HG02973 (cell line): ENCODE measurements at regions not wholly inside any gene's neighbourhood (a gene's known extent, or its start where the extent isn't known, plus 50 kb on each side); places are given as distances from the start of the nearest gene placed in this dataset.

Experiments used
- ATAC-seq: cut with Tn5 transposase; IDR thresholded peaks from one replicate; pipeline ENCODE4 v1.9.1; 2021; ENCODE audit warnings: moderate library complexity; ENCODE audit not compliant: unreplicated experiment

GRCh38 chr9:109830545-109830944, 50.5 kb downstream of the PALM2AKAP2 start:
- ATAC-seq, result no peak

GRCh38 chr9:109831998-109832658, 52.1 kb downstream of the PALM2AKAP2 start:
- no peak for ATAC-seq

GRCh38 chr9:109834855-109835254, 54.9 kb downstream of the PALM2AKAP2 start:
- ATAC-seq, result no peak

GRCh38 chr9:109843641-109844040, 63.6 kb downstream of the PALM2AKAP2 start:
- ATAC-seq, result no peak

GRCh38 chr9:109845226-109845625, 65.2 kb downstream of the PALM2AKAP2 start:
- ATAC-seq, result no peak

- ATAC-seq, result no peak
Observed at GRCh38 chr9:109846776-109847175, 66.8 kb downstream of the PALM2AKAP2 start.

- no peak for ATAC-seq
Observed at GRCh38 chr9:109852556-109852955, 72.6 kb downstream of the PALM2AKAP2 start.

GRCh38 chr9:109855540-109855939, 75.5 kb downstream of the PALM2AKAP2 start:
- ATAC-seq, result no peak

- no peak for ATAC-seq
Observed at GRCh38 chr9:109856785-109857184, 76.8 kb downstream of the PALM2AKAP2 start.

- ATAC-seq, result no peak
Observed at GRCh38 chr9:109857336-109857735, 77.3 kb downstream of the PALM2AKAP2 start.

- ATAC-seq, result no peak
Observed at GRCh38 chr9:109859447-109859846, 79.4 kb downstream of the PALM2AKAP2 start.

- no peak for ATAC-seq
Observed at GRCh38 chr9:109860521-109860920, 80.5 kb downstream of the PALM2AKAP2 start.

GRCh38 chr9:109861499-109861898, 81.5 kb downstream of the PALM2AKAP2 start:
- no peak for ATAC-seq

- no peak for ATAC-seq
Observed at GRCh38 chr9:109861918-109862317, 81.9 kb downstream of the PALM2AKAP2 start.

- ATAC-seq, result no peak
Observed at GRCh38 chr9:109862452-109862851, 82.5 kb downstream of the PALM2AKAP2 start.

GRCh38 chr9:109863961-109864360, 84.0 kb downstream of the PALM2AKAP2 start:
- no peak for ATAC-seq

- no peak for ATAC-seq
Observed at GRCh38 chr9:109865521-109865920, 85.5 kb downstream of the PALM2AKAP2 start.

GRCh38 chr9:109868207-109868606, 88.2 kb downstream of the PALM2AKAP2 start:
- ATAC-seq, result no peak

GRCh38 chr9:109868722-109869121, 88.7 kb downstream of the PALM2AKAP2 start:
- ATAC-seq, result no peak

- no peak for ATAC-seq
Observed at GRCh38 chr9:109870365-109870764, 90.4 kb downstream of the PALM2AKAP2 start.

- ATAC-seq, result no peak
Observed at GRCh38 chr9:109872901-109873300, 92.9 kb downstream of the PALM2AKAP2 start.

GRCh38 chr9:109875495-109876129, 95.6 kb downstream of the PALM2AKAP2 start:
- ATAC-seq, result no peak
